CD4-positive, alpha-beta T cell treated with Interleukin-12 subunit alpha and Interleukin-12 subunit beta, for 1 hour (primary cell): ENCODE measurements at regions not wholly inside any gene's neighbourhood (a gene's known extent, or its start where the extent isn't known, plus 50 kb on each side); places are given as distances from the start of the nearest gene placed in this dataset.
"Not testable (repeated sequence)": the region's sequence is repeated elsewhere in the genome, so short reads cannot be mapped to it uniquely, and the experiment has no call there.

Experiments used
- DNase-seq: peaks from one replicate; pipeline ENCODE4 v3.0.0-alpha.2; 2020

DNA sequence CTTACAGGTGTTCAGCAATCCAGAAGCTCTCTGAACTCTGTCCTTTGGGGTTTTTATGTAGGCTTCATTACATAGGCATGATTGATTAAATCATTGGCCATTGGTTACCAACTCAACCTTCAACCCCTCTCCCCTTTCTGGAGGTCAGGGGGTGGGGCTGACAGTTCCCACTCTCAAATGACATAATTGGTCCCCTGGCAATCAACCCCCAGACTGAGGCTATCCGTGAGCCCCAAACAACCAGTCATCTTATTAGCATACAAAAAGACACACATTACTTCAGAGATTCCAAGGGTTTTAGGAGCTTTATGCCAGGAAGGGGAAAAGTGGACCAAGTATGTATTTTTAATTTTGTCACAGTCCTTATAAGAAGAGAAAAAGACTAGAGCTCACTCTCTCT lies 92.1 kb downstream of the ZNF467 start:
- DNase-seq: no peak

- no peak for DNase-seq
Observed at GRCh38 chr7:149680331-149681025, 92.9 kb downstream of the ZNF467 start.

- DNase-seq: not testable (repeated sequence)
Observed at GRCh38 chr7:149674728-149675385, 98.5 kb downstream of the ZNF467 start.

DNA sequence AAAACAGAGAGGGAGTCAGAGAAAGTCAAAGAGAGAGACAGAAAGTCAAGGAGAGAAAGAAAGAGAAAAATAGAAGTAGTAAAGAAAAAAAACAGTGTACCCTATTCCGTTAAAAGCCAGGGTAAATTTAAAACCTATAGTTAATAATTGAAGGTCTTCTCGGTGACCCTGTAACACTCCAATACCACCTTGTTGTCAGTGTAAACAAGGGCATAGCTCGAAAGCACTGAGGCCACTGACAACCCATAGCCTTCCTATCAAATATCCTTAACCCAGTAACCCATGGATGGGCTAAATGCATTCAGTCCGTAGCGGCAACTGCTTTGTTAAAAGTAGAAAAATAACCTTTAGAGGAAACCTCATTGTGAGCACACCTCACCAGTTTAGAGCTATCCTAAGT lies 100.4 kb downstream of the ZNF467 start:
- DNase-seq: no peak

GRCh38 chr7:149670288-149670687 lies 103.1 kb downstream of the ZNF467 start:
- no peak for DNase-seq

GRCh38 chr7:149669121-149669818 lies 104.1 kb downstream of the ZNF467 start:
- peak; percentile 16 for DNase-seq

DNA sequence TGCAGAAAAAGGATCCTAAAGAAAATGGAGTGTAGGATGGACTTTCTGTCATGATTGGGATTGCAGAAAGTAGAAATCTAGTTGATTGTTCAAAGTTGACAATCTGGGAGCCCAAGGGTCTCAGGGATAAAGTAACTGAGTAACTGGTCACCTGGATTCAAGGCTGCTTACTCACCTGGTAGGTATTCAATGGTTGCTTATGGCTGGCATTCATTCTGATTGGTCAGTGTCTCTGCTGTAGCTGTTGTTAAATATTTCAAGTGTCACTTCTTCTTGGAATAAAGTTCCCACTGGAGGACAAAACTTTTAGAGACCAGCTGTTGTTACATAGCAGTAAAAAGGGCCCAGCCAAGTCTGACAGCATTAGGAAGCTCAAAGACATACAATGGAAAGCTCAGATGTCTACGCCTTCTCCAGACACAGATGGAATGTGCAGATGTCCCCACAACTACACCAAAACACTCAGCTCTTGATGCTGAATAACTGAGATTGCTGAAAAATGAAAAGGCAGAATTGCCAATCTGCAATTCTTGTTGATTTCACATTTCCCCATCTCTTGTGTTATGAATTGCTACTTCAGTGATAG lies 106.9 kb downstream of the ZNF467 start:
- DNase-seq: no peak

DNA sequence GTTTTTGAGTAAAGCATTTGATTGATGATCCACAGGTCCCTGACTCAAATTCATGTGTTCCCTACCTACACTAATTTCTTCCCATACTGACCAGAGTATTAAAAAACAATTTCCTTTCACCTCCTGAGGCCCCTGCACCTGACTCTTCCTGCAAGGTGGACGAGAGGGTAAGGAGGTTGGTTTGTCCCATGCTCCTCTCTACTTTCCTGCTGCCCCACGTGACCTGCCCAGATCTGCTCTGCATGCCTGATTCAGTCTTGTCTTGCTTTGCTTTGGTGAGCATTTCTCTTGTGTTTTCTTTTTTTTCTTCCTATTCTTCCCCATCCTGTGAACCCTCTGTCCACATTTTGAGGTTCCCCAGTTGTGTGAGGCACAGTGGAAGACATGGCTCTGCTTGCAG lies 107.8 kb downstream of the ZNF467 start:
- not testable (repeated sequence) for DNase-seq

GRCh38 chr7:149664666-149665065 lies 108.7 kb downstream of the ZNF467 start:
- no peak for DNase-seq

GRCh38 chr7:149664176-149664575 lies 109.2 kb downstream of the ZNF467 start:
- no peak for DNase-seq

DNA sequence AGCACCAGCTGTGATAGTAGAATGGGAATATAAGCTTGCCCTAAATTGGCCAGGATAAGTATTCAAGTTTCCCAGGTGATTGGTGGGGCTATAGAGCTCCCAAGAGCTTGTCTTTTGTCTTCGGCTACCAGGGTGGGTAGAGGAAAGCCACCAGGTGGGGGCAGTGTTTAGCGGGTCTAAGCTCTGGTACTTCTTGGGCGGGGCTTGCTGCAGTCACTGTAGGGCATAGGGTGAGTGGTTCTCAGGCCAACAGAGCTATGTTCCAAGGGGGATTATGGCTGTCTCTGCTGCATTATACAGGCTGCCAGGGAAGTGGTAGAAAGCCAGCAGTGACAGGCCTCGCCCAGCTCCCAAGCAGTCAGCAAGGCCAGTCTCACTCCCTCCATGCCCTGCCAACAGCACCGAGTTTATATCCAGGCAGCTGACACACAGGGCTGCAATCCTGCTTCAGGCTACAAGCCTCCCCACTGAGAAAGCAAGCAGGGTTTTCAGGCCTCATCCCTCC lies 110.7 kb downstream of the ZNF467 start:
- peak; percentile 62 for DNase-seq

DNA sequence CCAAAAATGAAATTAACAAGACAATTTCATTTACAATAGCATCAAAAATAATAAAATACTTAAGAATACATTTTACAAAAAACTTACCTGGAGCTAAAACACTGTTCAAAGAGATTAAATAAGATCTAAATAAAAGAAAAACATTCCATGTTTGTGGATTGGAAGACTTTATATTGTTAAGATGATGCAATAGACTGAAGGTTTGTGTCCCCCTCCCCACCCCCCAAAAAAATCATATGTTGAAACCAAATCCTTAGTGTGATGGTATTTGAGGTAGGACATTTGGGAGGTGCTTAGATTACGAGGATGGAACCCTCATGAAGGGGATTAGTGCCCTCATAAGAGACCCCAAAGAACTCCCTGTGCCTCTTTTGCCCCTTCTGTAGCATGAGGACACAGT lies 117.6 kb downstream of the ZNF467 start:
- DNase-seq: no peak

DNA sequence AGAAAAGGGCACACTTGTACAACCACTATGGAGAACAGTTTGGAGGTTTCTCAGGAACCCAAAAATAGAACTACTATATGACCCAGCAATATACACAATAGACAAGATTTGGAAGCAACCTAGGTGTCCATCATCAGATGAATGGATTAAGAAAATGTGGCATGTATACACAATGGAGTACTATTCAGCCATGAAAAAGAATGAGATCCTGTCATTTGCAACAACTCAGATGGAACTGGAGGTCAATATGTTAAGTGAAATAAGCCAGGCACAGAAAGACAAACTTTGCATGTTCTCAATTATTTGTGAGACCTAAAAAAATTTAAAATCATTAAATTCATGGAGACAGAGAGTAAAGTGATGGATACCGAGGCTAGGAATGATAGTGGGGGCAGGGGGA lies 118.8 kb downstream of the ZNF467 start:
- no peak for DNase-seq

DNA sequence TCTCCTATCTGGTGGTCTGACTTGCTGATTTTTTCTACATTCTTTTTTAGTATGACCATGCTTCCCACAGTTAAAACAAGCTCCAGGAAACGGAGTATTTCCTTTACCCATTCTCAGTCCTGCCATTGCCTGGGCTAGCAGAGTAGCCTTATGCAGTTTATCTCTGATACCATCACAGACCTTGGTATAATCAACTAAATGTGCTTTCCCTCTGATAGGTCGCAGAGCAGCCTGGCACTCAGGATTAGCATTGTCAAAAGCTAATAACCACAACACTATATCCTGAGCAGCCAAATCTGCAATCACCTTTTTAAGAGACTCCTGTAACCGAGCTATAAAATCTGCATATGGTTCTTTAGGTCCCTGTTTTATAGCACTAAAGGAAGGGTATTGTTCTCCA lies 123.2 kb downstream of the ZNF467 start:
- not testable (repeated sequence) for DNase-seq

DNA sequence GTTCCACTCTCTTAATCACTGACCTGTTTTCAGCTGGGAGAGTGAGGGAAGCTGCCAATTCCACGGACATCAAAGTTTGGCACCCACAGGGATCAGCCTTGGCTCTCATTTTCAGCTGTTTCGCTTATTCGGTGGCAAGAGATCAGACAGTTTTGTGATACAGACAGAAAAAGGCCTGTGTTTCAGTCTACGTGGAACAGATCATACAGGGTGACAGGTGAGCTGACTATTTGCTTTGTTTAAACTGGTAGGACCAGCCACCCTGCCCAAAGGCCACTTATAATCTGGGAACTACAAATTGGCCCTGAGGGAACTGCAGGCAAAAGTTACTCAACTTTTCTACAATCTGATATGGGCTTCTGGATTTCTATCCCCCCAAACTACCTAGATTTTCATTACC lies 128.6 kb downstream of the ZNF467 start:
- no peak for DNase-seq

DNA sequence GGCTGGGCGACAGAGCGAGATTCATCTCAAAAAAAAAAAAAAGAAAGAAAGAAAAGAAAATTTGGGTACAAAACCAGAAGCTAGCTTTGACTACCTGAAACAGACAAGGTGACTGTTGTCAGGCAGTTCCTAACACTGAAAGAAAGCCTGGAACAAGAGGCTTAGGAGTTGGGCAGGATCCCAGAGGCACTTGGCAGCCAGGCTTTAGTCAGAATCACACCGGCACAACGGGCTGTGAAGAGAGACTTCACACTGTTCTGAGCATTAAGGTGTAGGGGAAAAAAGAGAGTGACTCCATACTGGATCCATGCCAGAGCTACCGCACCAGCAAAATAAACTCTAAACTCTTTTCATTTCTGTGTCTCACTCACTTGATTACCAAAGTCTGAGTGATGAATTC lies 130.8 kb downstream of the ZNF467 start:
- DNase-seq: no peak

DNA sequence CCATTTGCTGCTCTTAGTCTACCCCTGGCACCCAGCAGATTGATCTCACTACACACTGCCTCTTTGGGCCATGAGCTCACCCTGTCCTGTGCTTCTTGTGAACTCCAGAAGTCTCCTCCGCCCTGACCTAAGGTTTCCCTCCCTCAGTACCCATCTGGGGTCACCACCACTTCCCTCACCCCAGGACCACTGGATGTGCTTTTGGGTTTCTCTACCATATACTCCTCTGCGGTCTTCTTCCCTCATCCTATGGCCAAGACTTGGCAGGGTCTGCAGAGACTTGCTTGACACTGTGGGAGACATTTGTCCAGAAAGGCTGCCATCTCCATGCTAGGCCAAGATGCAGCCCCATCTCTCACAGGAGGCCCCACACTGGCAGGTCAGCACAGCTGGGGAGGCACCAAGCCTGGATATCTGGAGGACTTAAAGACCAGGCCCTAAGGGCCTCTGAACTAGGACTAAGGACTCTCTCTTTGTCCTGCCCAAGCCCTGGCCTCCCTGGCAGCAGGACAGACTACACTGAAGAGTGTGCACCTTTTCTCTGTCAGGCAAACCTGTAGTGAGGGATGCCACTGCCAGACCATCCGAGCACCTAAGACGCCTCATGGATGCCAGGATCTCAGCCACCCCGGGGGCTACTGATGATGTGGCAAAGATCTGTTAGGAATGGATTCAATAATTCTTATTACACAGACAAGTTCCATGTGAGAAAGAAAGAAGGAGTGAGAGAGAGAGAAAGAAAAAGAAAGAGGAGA lies 134.6 kb downstream of the ZNF467 start:
- no peak for DNase-seq

- DNase-seq: no peak
Observed at GRCh38 chr7:149637911-149638565, 135.3 kb downstream of the ZNF467 start.

- no peak for DNase-seq
Observed at GRCh38 chr7:149635561-149636329, 137.6 kb downstream of the ZNF467 start.

- no peak for DNase-seq
Observed at GRCh38 chr7:149633976-149634945, 136.7 kb upstream of the ZNF746 start.
